IMR-90 (cell line): ENCODE measurements at regions not wholly inside any gene's neighbourhood (a gene's known extent, or its start where the extent isn't known, plus 50 kb on each side); places are given as distances from the start of the nearest gene placed in this dataset.
A peak's percentile ranks its signal among the peaks of the same experiment; 100 is the strongest.

Experiments used
- ATAC-seq: fragments of 200-7000 bp; cut with Tn5 transposase; 2 replicates; pipeline ENCODE4 v1.9.1; 2020; ENCODE audit warnings: low read depth, mild to moderate bottlenecking, moderate library complexity
- BruUV-seq: library from RNA; stranded (reverse); fragments of 400-500 nt; replicated peaks from 2 replicates; lab custom pipeline; 2021; lab: Mats Ljungman, UMichigan
- CTCF ChIA-PET: fragments of 300-600 bp; formaldehyde crosslinking; extraction: SDS; loops from one replicate; lab custom pipeline; 2021; ENCODE audit warnings: antibody characterized with exemption; lab: Yijun Ruan, JAX
- POLR2A ChIA-PET: fragments of 300-600 bp; sonication (Branson Sonifier 250); formaldehyde crosslinking; loops from one replicate; lab custom pipeline; 2022; ENCODE audit warnings: antibody characterized with exemption; ENCODE audit not compliant: unreplicated experiment; lab: Charles Lee
- DNase-seq: peaks from one replicate; pipeline ENCODE4 v3.0.0; 2013
- H2AFZ ChIP-seq: replicated peaks from 2 replicates; pipeline ENCODE3; 2013; ENCODE audit warnings: low read length, mild to moderate bottlenecking; ENCODE audit not compliant: poor library complexity
- H2AK5ac ChIP-seq: 2 replicates; pipeline ENCODE4 v1.6.1; 2013; ENCODE audit warnings: low read depth, low read length, inconsistent platforms
- H2AK9ac ChIP-seq: replicated peaks from 2 replicates; pipeline ENCODE3; 2013; ENCODE audit warnings: mild to moderate bottlenecking, low read depth, low read length, moderate library complexity; ENCODE audit not compliant: poor library complexity
- H2BK120ac ChIP-seq: 2 replicates; pipeline ENCODE4 v1.6.1; 2013; ENCODE audit warnings: low read depth, low read length, inconsistent platforms
- H2BK15ac ChIP-seq: 3 replicates; pipeline ENCODE4 v1.6.1; 2013; ENCODE audit warnings: low read depth, low read length, inconsistent platforms
- H2BK20ac ChIP-seq: 2 replicates; pipeline ENCODE4 v1.6.1; 2013; ENCODE audit warnings: low read depth, mild to moderate bottlenecking, inconsistent platforms, low read length, moderate library complexity
- H2BK5ac ChIP-seq: 2 replicates; pipeline ENCODE4 v1.6.1; 2013; ENCODE audit warnings: mild to moderate bottlenecking, low read depth, low read length, inconsistent platforms; ENCODE audit not compliant: poor library complexity, severe bottlenecking
- H3K14ac ChIP-seq: replicated peaks from 2 replicates; pipeline ENCODE4 v1.6.1; 2013; ENCODE audit warnings: low read depth, low read length, inconsistent platforms
- H3K18ac ChIP-seq: 2 replicates; pipeline ENCODE4 v1.6.1; 2013; ENCODE audit warnings: low read depth, low read length, control low read depth
- H3K23ac ChIP-seq: 2 replicates; pipeline ENCODE4 v1.6.1; 2013; ENCODE audit warnings: low read depth, low read length, inconsistent platforms
- H3K27ac ChIP-seq: 2 replicates; pipeline ENCODE4 v1.5.1; 2013; ENCODE audit warnings: mild to moderate bottlenecking, control low read depth, low read length; ENCODE audit not compliant: insufficient read depth
- H3K27me3 ChIP-seq: 2 replicates; pipeline ENCODE4 v1.6.1; 2013; ENCODE audit warnings: low read length; ENCODE audit not compliant: control insufficient read depth, insufficient read depth
- H3K36me3 ChIP-seq: 2 replicates; pipeline ENCODE4 v1.6.1; 2013; ENCODE audit warnings: low read length, mixed read lengths; ENCODE audit not compliant: control insufficient read depth, insufficient read depth
- H3K4ac ChIP-seq: 2 replicates; pipeline ENCODE4 v1.6.1; 2013; ENCODE audit warnings: low read depth, low read length, inconsistent platforms
- H3K4me1 ChIP-seq: 2 replicates; pipeline ENCODE4 v1.6.1; 2013; ENCODE audit warnings: low read length, mixed read lengths; ENCODE audit not compliant: control insufficient read depth, insufficient read depth
- H3K4me2 ChIP-seq: 2 replicates; pipeline ENCODE4 v1.6.1; 2013; ENCODE audit warnings: low read depth, mild to moderate bottlenecking, control low read depth, low read length, moderate library complexity
- H3K4me3 ChIP-seq: 2 replicates; pipeline ENCODE4 v1.5.1; 2013; ENCODE audit warnings: low read depth, mild to moderate bottlenecking, control low read depth, low read length, moderate library complexity; ENCODE audit not compliant: insufficient read depth
- H3K56ac ChIP-seq: 2 replicates; pipeline ENCODE4 v1.6.1; 2013; ENCODE audit warnings: low read length, inconsistent platforms; ENCODE audit not compliant: insufficient read depth; ENCODE audit errors: extremely low read depth
- H3K79me1 ChIP-seq, 2 experiments: 2 replicates each; pipeline ENCODE4 v1.6.1; 2013; ENCODE audit warnings: low read length in 2 of 2, inconsistent platforms in 1 of 2, low read depth in 1 of 2
- H3K9ac ChIP-seq: 2 replicates; pipeline ENCODE4 v1.6.1; 2013; ENCODE audit warnings: low read depth, low read length, control low read depth
- H3K9me1 ChIP-seq: 2 replicates; pipeline ENCODE4 v1.6.1; 2013; ENCODE audit warnings: low read length, inconsistent platforms; ENCODE audit not compliant: insufficient read depth
- H3K9me3 ChIP-seq: 2 replicates; pipeline ENCODE4 v1.6.1; 2013; ENCODE audit warnings: low read length; ENCODE audit not compliant: control insufficient read depth, insufficient read depth
- H4K20me1 ChIP-seq: 2 replicates; pipeline ENCODE4 v1.6.1; 2013; ENCODE audit warnings: low read length, inconsistent platforms; ENCODE audit not compliant: insufficient read depth
- H4K5ac ChIP-seq: 2 replicates; pipeline ENCODE4 v1.6.1; 2013; ENCODE audit warnings: mild to moderate bottlenecking, low read depth, low read length, control low read depth
- H4K8ac ChIP-seq, 2 experiments: 2 replicates each; pipeline ENCODE4 v1.6.1; 2013; ENCODE audit warnings: low read depth in 2 of 2, low read length in 2 of 2, control low read depth in 1 of 2, inconsistent platforms in 1 of 2
- H4K91ac ChIP-seq: 2 replicates; pipeline ENCODE4 v1.6.1; 2013; ENCODE audit warnings: low read depth, low read length, inconsistent platforms; ENCODE audit not compliant: insufficient read depth
- BHLHE40 ChIP-seq: fragments of 150-350 bp; IDR thresholded peaks from 2 replicates; pipeline ENCODE4 v1.6.1; 2016; ENCODE audit warnings: mild to moderate bottlenecking, low read depth, low read length
- CHD1 ChIP-seq: IDR thresholded peaks from 2 replicates; pipeline ENCODE4 v1.6.1; 2012; ENCODE audit warnings: low read depth, low read length, improper control_type of control experiment
- MXI1 ChIP-seq: IDR thresholded peaks from 2 replicates; pipeline ENCODE4 v1.6.1; 2012; ENCODE audit warnings: low read depth, mild to moderate bottlenecking, low read length, moderate library complexity, borderline replicate concordance
- POLR2A ChIP-seq: IDR thresholded peaks from 2 replicates; pipeline ENCODE4 v1.6.1; 2012; ENCODE audit warnings: mild to moderate bottlenecking, low read depth, low read length
- RAD21 ChIP-seq: IDR thresholded peaks from 2 replicates; pipeline ENCODE4 v1.6.1; 2012; ENCODE audit warnings: low read length, improper control_type of control experiment
- RFX5 ChIP-seq: IDR thresholded peaks from 2 replicates; pipeline ENCODE4 v1.8.0; 2012; ENCODE audit warnings: low read depth, mild to moderate bottlenecking, low read length, moderate library complexity
- WGBS, 2 experiments: methylation state at CpG; one replicate each; pipeline versions ENCODE4 v1.1.5 to v1.1.7; 2013; ENCODE audit warnings: missing lambda C conversion rate in 2 of 2; ENCODE audit not compliant: insufficient read length in 1 of 2; ENCODE audit errors: extremely low coverage in 2 of 2; 5-methylcytosine and 5-hydroxymethylcytosine counted together
- dilution Hi-C: fragments of 300-500 bp; cut with HindIII; formaldehyde crosslinking; loops from one replicate; pipeline ENCODE4 v1.14.3; 2018; ENCODE audit warnings: low sequenced_read_pairs; ENCODE audit not compliant: unreplicated experiment
- in situ Hi-C: fragments of 300-500 bp; cut with MboI; formaldehyde crosslinking; loops from 3 replicates; pipeline ENCODE4 v1.14.3; 2019; ENCODE audit warnings: low sequenced_read_pairs, inconsistent platforms, mixed read lengths
- intact Hi-C: fragments of 100-400 bp; cut with micrococcal nuclease; formaldehyde crosslinking; loops from 2 replicates; pipeline ENCODE4 v1.10.0; 2022

GRCh38 chr7:93026425-93026824 is 91.4 kb downstream of the SAMD9 start:
- H3K9me1 ChIP-seq: peaks cover 3% of the 10 kb centered on the region; the same call in 1 of the 2 replicates
- H3K36me3 ChIP-seq: no peaks in the 10 kb centered on the region
- H3K18ac ChIP-seq: no peak overlapping the region
- no peak overlapping the region for H3K4me2 ChIP-seq
- no peak overlapping the region for H3K56ac ChIP-seq
- H3K4ac ChIP-seq: no peak overlapping the region
- H3K23ac ChIP-seq: no peak overlapping the region
- intact Hi-C loops (no loop called here), in situ Hi-C loops (no loop called here), dilution Hi-C loops (no loop called here)
- no peak for ATAC-seq
- H2BK15ac ChIP-seq: peak overlapping the region; percentile 87; the same call in 1 of the 3 replicates
- H2BK120ac ChIP-seq: no peak overlapping the region
- POLR2A ChIA-PET: no interaction called here
- DNase-seq: no peak
- no peak overlapping the region for H4K91ac ChIP-seq
- H2BK20ac ChIP-seq: no peak overlapping the region
- no peak overlapping the region for H2AK9ac ChIP-seq
- no peak overlapping the region for H3K4me3 ChIP-seq
- no peak overlapping the region for H4K8ac ChIP-seq
- no peaks in the 10 kb centered on the region for H3K9me3 ChIP-seq
- H3K9ac ChIP-seq: no peak overlapping the region
- H2BK5ac ChIP-seq: no peak overlapping the region
- no peak overlapping the region for H3K27ac ChIP-seq
- no peaks in the 10 kb centered on the region for H3K27me3 ChIP-seq
- no peaks in the 10 kb centered on the region for H3K79me1 ChIP-seq
- H2AK5ac ChIP-seq: 0 out of 2 replicates have a peak overlapping the region, but pooled peaks have one; percentile 1
- no CpG with 5 or more reads among the region's 3 CpGs for WGBS, 2 experiments
- no TSS peak for BruUV-seq
- H3K14ac ChIP-seq: no peak overlapping the region
- H4K5ac ChIP-seq: no peak overlapping the region
- TF ChIP-seq BHLHE40 (no peak), POLR2A (no peak), MXI1 (no peak), RFX5 (no peak), CHD1 (no peak), RAD21 (no peak)
- H4K20me1 ChIP-seq: no peaks in the 10 kb centered on the region
- H2AFZ ChIP-seq: no peak overlapping the region
- peaks cover 4% of the 10 kb centered on the region for H3K4me1 ChIP-seq
- CTCF ChIA-PET: no interaction called here
